SH-SY5Y (cell line): ENCODE measurements at regions not wholly inside any gene's neighbourhood (a gene's known extent, or its start where the extent isn't known, plus 50 kb on each side); places are given as distances from the start of the nearest gene placed in this dataset.

ENCODE experiments used
- GATA2 ChIP-seq: IDR thresholded peaks from 2 replicates; pipeline ENCODE4 v1.6.1; 2011; ENCODE audit warnings: mild to moderate bottlenecking, low read depth, low read length
- GATA3 ChIP-seq: IDR thresholded peaks from 2 replicates; pipeline ENCODE4 v1.6.1; 2011; ENCODE audit warnings: low read depth, mild to moderate bottlenecking, low read length, moderate library complexity

DNA sequence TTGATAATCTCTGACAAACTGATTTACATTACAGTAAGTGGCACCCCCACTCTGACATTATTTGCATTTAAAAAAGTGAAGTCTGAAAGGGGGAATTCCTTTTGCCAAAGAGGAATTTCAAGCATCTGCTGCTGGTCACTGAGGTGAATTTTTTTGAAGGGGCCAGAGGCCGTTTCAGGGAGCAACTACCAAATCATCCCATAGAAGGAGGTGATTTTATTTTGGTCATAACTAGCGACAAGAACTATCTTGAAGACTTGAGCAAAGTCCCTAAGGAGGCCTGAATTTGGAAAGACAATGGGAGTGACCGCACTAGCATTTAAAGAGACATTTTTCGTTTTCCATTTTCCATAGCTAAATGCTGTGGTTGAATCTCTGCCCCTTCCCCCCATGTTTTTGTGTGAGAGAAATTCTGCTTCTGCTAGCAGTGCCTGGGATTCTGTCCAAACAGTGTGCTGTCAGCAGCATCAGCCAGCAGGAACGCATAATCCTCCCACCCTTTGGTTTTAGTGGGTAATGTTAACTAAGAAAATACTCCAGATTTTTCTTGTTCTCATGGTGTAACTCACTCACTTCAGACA, 110.1 kb upstream of the MED14 start:
- no peak for TF ChIP-seq GATA3
- no peak for TF ChIP-seq GATA2

GRCh38 chrX:40849906-40850823, 114.8 kb upstream of the MED14 start:
- TF ChIP-seq GATA2, result no peak
- no peak for TF ChIP-seq GATA3

DNA sequence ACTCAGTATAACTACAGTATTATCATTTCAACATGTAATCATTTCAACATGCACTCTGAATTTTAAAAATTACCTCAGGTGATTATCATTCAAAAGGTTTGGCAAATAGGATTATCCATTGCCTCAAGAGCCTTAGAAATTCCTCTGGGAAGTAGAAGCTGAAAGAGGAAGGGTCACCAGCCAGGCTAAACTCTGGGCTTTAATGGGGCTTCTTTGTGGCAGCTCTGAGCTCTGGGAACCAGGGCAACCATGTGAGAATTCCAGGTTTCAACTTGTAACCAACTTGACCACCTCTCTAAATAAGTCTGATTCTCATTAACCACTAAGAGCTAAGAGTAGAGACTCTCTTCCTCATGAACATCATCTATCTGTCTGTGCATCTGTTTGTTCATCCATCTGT, 117.2 kb upstream of the MED14 start:
- TF ChIP-seq GATA2, result no peak
- TF ChIP-seq GATA3, result no peak

DNA sequence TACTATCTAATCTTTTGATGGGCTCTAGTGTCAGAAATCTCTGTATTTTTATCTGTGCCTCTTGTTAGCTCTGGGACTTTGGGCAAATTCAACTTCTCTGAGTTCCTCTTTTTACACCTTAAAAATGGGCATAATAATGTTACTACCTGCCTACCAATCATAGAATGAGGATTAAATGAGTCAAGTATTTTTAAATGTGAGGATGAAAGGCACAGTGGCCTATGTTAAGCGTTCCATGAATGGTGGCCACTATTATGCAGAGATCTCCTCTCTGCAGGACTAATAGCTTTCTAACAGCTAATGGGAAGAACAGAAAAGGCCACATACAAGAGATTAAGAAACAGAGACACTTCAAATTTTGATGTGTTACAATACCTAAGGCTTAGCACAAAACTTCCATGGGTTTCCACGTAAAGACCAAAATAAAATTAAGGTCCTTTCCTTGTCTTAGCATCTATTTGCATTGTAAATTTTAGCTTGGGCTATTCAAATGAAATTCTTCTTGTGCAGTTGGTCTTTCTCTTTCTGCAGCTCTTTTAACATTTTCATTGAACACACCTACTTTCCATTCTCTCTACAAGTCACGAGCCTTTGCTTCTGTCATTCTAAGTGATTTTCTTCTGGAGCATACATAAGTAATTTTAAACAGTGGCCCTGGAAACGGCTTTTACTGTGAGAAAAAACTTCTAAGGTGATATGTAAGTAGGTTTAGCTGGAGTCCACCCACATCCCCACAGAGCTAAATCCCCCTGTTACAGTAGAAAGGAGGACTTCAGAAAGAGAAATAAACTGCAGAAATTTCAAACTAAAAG, 117.9 kb upstream of the MED14 start:
- no peak for TF ChIP-seq GATA2
- TF ChIP-seq GATA3, result no peak

GRCh38 chrX:40853816-40854123, 118.4 kb upstream of the MED14 start:
- TF ChIP-seq GATA2, result no peak
- no peak for TF ChIP-seq GATA3

GRCh38 chrX:40854242-40854641, 118.9 kb upstream of the MED14 start:
- TF ChIP-seq GATA2 (no peak), GATA3 (no peak)

DNA sequence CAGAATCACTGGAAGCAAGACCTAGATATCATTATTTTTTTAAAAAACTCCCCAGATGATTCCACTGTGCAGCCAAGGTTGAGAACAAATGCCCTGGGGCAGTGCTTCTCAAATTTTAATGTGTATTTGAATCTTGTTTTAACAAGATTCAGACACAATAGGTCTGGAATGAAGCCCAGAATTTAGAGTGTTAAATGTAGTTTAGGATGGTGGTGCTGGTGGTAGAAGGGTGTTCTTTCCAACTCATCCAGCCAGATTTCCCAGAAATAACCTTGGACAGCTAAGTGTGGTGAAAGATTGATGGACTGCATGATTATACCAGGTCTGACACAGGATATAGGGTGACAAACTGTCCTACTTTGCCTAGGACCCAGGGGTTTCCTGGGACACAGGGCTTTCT, 120.1 kb upstream of the MED14 start:
- no peak for TF ChIP-seq GATA2
- TF ChIP-seq GATA3, result no peak

- TF ChIP-seq GATA2 (no peak), GATA3 (no peak)
Observed at GRCh38 chrX:40855932-40856515, 120.7 kb upstream of the MED14 start.

- no peak for TF ChIP-seq GATA2
- TF ChIP-seq GATA3, result no peak
Observed at GRCh38 chrX:40863671-40864070, 128.3 kb upstream of the MED14 start.

- TF ChIP-seq GATA2 (no peak), GATA3 (no peak)
Observed at GRCh38 chrX:40864972-40865371, 129.6 kb upstream of the MED14 start.

DNA sequence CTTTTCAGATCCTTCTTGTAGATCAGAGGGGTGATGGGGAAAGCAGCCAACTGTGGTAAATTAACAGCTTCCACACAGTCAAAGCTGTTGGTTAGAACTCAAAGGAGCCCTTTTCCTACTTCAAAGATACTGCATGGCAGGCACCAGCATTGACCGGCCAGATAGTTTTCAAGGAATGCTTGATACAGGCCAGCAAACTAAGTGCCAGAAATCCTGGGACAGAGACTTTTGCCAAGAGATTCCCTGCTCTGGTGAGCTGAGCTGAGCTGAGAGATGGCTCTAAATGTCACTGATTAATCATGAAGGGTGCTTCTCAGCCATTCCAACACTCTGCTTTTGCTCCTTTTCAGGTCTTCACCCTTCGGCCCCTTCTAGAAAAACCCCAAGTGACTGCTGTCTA, 131.6 kb upstream of the MED14 start:
- TF ChIP-seq GATA3 (no peak), GATA2 (no peak)

GRCh38 chrX:40867352-40867751, 132.0 kb upstream of the MED14 start:
- TF ChIP-seq GATA3 (no peak), GATA2 (no peak)

- TF ChIP-seq GATA3 (no peak), GATA2 (no peak)
Observed at GRCh38 chrX:40868868-40869267, 133.5 kb upstream of the MED14 start.

DNA sequence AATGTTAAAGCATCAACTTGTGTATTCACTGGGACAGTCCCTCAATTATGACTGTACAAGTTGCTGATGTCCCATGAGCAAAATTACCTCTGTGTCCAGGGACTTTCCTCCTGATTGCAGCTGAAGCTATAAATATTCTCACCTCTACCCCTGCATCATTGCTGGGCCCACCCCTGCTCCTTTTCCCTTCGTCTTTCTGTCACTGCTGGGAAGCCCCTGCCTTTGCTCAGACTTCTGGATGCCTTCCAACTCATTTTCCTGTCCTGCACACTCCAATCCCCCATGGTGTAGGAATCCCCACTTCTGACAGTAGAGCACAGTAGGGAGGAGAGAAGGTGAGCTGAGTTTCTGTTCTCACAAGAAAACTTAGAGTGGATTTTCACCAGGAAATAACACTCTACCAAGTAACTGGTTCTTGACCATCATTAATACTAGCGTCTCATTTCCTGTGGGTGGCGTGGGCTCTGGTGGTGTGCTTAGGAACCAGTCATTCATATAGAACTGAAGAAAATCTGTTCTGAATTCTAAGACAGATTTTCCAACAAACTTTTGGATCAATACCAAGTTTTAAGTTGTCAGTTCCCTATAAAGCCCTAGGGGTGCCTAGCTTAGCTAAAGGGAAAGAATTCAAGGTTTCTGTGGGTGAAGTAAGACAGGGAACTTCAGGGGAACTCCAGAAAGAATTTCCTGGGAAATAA, 136.2 kb upstream of the MED14 start:
- no peak for TF ChIP-seq GATA3
- no peak for TF ChIP-seq GATA2
